ENCODE measurements at regions not wholly inside any gene's neighbourhood (a gene's known extent, or its start where the extent isn't known, plus 50 kb on each side); places are given as distances from the start of the nearest gene placed in this dataset.

- Histone ChIP-seq H3K27ac (ENCODE audit: insufficient read depth in 1 of 2, low read depth in 1 of 2, low read length in 2 of 2, poor library complexity in 1 of 2, severe bottlenecking in 2 of 2) (no peak overlapping the region), H3K4me3 (ENCODE audit: control insufficient read depth in 1 of 7, extremely low read depth in 1 of 7, insufficient read depth in 4 of 7, low read depth in 2 of 7, low read length in 6 of 7) (no peak overlapping the region), H3K36me3 (ENCODE audit: control insufficient read depth in 4 of 4, insufficient read depth in 4 of 4, low read length in 3 of 4) (no peaks in the 10 kb centered on the region), H3K9me3 (ENCODE audit: control extremely low read depth in 1 of 5, control insufficient read depth in 4 of 5, insufficient read depth in 2 of 5, low read depth in 1 of 5, low read length in 4 of 5) (peaks cover 0 to 9% (median 2%) of the 10 kb centered on the region in 5 experiments), H3K27me3 (replicated peaks in 2 of 5; ENCODE audit: control insufficient read depth in 4 of 5, insufficient read depth in 5 of 5, low read length in 4 of 5) (no peaks in the 10 kb centered on the region), H3K4me1 (ENCODE audit: control extremely low read depth in 1 of 4, control insufficient read depth in 4 of 4, insufficient read depth in 4 of 4, low read length in 3 of 4) (no peaks in the 10 kb centered on the region)
- POLR2A ChIA-PET = no interaction called here
- 56% methylated on average over 3 of the region's 3 CpGs for WGBS (ENCODE audit: insufficient coverage)
- CTCF ChIA-PET = interaction anchor here (1.5 kb wide), 1 partner anchor 10 kb away, joined by 3 read pairs; no protein-coding TSS in a partner anchor
- DNase-seq = no peak
Measured at GRCh38 chr2:13745330-13745729, 887.2 kb upstream of the LRATD1 start.

GRCh38 chr2:13751955-13752354 is 880.6 kb upstream of the LRATD1 start:
- Histone ChIP-seq H3K4me1 (ENCODE audit: control extremely low read depth in 1 of 4, control insufficient read depth in 4 of 4, insufficient read depth in 4 of 4, low read length in 3 of 4) (no peaks in the 10 kb centered on the region), H3K36me3 (ENCODE audit: control insufficient read depth in 4 of 4, insufficient read depth in 4 of 4, low read length in 3 of 4) (no peaks in the 10 kb centered on the region), H3K9me3 (ENCODE audit: control extremely low read depth in 1 of 5, control insufficient read depth in 4 of 5, insufficient read depth in 2 of 5, low read depth in 1 of 5, low read length in 4 of 5) (peaks cover 0 to 2% (median 0%) of the 10 kb centered on the region in 5 experiments), H3K27me3 (replicated peaks in 2 of 5; ENCODE audit: control insufficient read depth in 4 of 5, insufficient read depth in 5 of 5, low read length in 4 of 5) (no peaks in the 10 kb centered on the region), H3K27ac (ENCODE audit: insufficient read depth in 1 of 2, low read depth in 1 of 2, low read length in 2 of 2, poor library complexity in 1 of 2, severe bottlenecking in 2 of 2) (no peak overlapping the region), H3K4me3 (ENCODE audit: control insufficient read depth in 1 of 7, extremely low read depth in 1 of 7, insufficient read depth in 4 of 7, low read depth in 2 of 7, low read length in 6 of 7) (no peak overlapping the region)
- ChIA-PET CTCF (no interaction called here), POLR2A (no interaction called here)
- WGBS (ENCODE audit: insufficient coverage) = no CpG with 5 or more reads among the region's 1 CpG
- DNase-seq = no peak

GRCh38 chr2:13758412-13758811 is 874.1 kb upstream of the LRATD1 start:
- DNase-seq = no peak
- ChIA-PET POLR2A (no interaction called here), CTCF (no interaction called here)
- Histone ChIP-seq H3K36me3 (ENCODE audit: control insufficient read depth in 4 of 4, insufficient read depth in 4 of 4, low read length in 3 of 4) (no peaks in the 10 kb centered on the region), H3K9me3 (ENCODE audit: control extremely low read depth in 1 of 5, control insufficient read depth in 4 of 5, insufficient read depth in 2 of 5, low read depth in 1 of 5, low read length in 4 of 5) (no peaks in the 10 kb centered on the region), H3K27me3 (replicated peaks in 2 of 5; ENCODE audit: control insufficient read depth in 4 of 5, insufficient read depth in 5 of 5, low read length in 4 of 5) (no peaks in the 10 kb centered on the region), H3K4me1 (ENCODE audit: control extremely low read depth in 1 of 4, control insufficient read depth in 4 of 4, insufficient read depth in 4 of 4, low read length in 3 of 4) (no peaks in the 10 kb centered on the region), H3K27ac (ENCODE audit: insufficient read depth in 1 of 2, low read depth in 1 of 2, low read length in 2 of 2, poor library complexity in 1 of 2, severe bottlenecking in 2 of 2) (no peak overlapping the region), H3K4me3 (ENCODE audit: control insufficient read depth in 1 of 7, extremely low read depth in 1 of 7, insufficient read depth in 4 of 7, low read depth in 2 of 7, low read length in 6 of 7) (no peak overlapping the region)
- WGBS (ENCODE audit: insufficient coverage) = no CpG with 5 or more reads among the region's 1 CpG

GRCh38 chr2:13768274-13768673 is 864.2 kb upstream of the LRATD1 start:
- Histone ChIP-seq H3K4me3 (ENCODE audit: control insufficient read depth in 1 of 7, extremely low read depth in 1 of 7, insufficient read depth in 4 of 7, low read depth in 2 of 7, low read length in 6 of 7) (no peak overlapping the region), H3K27me3 (replicated peaks in 2 of 5; ENCODE audit: control insufficient read depth in 4 of 5, insufficient read depth in 5 of 5, low read length in 4 of 5) (no peaks in the 10 kb centered on the region), H3K27ac (ENCODE audit: insufficient read depth in 1 of 2, low read depth in 1 of 2, low read length in 2 of 2, poor library complexity in 1 of 2, severe bottlenecking in 2 of 2) (no peak overlapping the region), H3K9me3 (ENCODE audit: control extremely low read depth in 1 of 5, control insufficient read depth in 4 of 5, insufficient read depth in 2 of 5, low read depth in 1 of 5, low read length in 4 of 5) (no peaks in the 10 kb centered on the region), H3K36me3 (ENCODE audit: control insufficient read depth in 4 of 4, insufficient read depth in 4 of 4, low read length in 3 of 4) (no peaks in the 10 kb centered on the region), H3K4me1 (ENCODE audit: control extremely low read depth in 1 of 4, control insufficient read depth in 4 of 4, insufficient read depth in 4 of 4, low read length in 3 of 4) (no peaks in the 10 kb centered on the region)
- no CpG with 5 or more reads among the region's 2 CpGs for WGBS (ENCODE audit: insufficient coverage)
- POLR2A ChIA-PET = no interaction called here
- CTCF ChIA-PET = no interaction called here
- no peak for DNase-seq

GRCh38 chr2:13770279-13770678 is 862.2 kb upstream of the LRATD1 start:
- Histone ChIP-seq H3K27me3 (replicated peaks in 2 of 5; ENCODE audit: control insufficient read depth in 4 of 5, insufficient read depth in 5 of 5, low read length in 4 of 5) (no peaks in the 10 kb centered on the region), H3K9me3 (ENCODE audit: control extremely low read depth in 1 of 5, control insufficient read depth in 4 of 5, insufficient read depth in 2 of 5, low read depth in 1 of 5, low read length in 4 of 5) (peaks cover 0 to 2% (median 0%) of the 10 kb centered on the region in 5 experiments), H3K27ac (ENCODE audit: insufficient read depth in 1 of 2, low read depth in 1 of 2, low read length in 2 of 2, poor library complexity in 1 of 2, severe bottlenecking in 2 of 2) (no peak overlapping the region), H3K4me1 (ENCODE audit: control extremely low read depth in 1 of 4, control insufficient read depth in 4 of 4, insufficient read depth in 4 of 4, low read length in 3 of 4) (no peaks in the 10 kb centered on the region), H3K4me3 (ENCODE audit: control insufficient read depth in 1 of 7, extremely low read depth in 1 of 7, insufficient read depth in 4 of 7, low read depth in 2 of 7, low read length in 6 of 7) (no peak overlapping the region), H3K36me3 (ENCODE audit: control insufficient read depth in 4 of 4, insufficient read depth in 4 of 4, low read length in 3 of 4) (no peaks in the 10 kb centered on the region)
- ChIA-PET POLR2A (no interaction called here), CTCF (no interaction called here)
- 50% methylated on average over 1 of the region's 2 CpGs for WGBS (ENCODE audit: insufficient coverage)
- no peak for DNase-seq

- no peaks in the 10 kb centered on the region for H3K36me3 ChIP-seq (ENCODE audit: control insufficient read depth in 4 of 4, insufficient read depth in 4 of 4, low read length in 3 of 4)
- CTCF ChIA-PET = no interaction called here
- 100% methylated on average over 1 of the region's 1 CpG for WGBS (ENCODE audit: insufficient coverage)
Measured at GRCh38 chr2:13779996-13780395, 852.5 kb upstream of the LRATD1 start.

GRCh38 chr2:13791019-13791547 is 841.4 kb upstream of the LRATD1 start:
- Histone ChIP-seq H3K27ac (ENCODE audit: insufficient read depth in 1 of 2, low read depth in 1 of 2, low read length in 2 of 2, poor library complexity in 1 of 2, severe bottlenecking in 2 of 2) (no peak overlapping the region), H3K27me3 (replicated peaks in 2 of 5; ENCODE audit: control insufficient read depth in 4 of 5, insufficient read depth in 5 of 5, low read length in 4 of 5) (no peaks in the 10 kb centered on the region), H3K9me3 (ENCODE audit: control extremely low read depth in 1 of 5, control insufficient read depth in 4 of 5, insufficient read depth in 2 of 5, low read depth in 1 of 5, low read length in 4 of 5) (no peaks in the 10 kb centered on the region), H3K4me3 (ENCODE audit: control insufficient read depth in 1 of 7, extremely low read depth in 1 of 7, insufficient read depth in 4 of 7, low read depth in 2 of 7, low read length in 6 of 7) (no peak overlapping the region), H3K4me1 (ENCODE audit: control extremely low read depth in 1 of 4, control insufficient read depth in 4 of 4, insufficient read depth in 4 of 4, low read length in 3 of 4) (no peaks in the 10 kb centered on the region), H3K36me3 (ENCODE audit: control insufficient read depth in 4 of 4, insufficient read depth in 4 of 4, low read length in 3 of 4) (no peaks in the 10 kb centered on the region)
- DNase-seq = no peak
- WGBS (ENCODE audit: insufficient coverage) = 57% methylated on average over 3 of the region's 3 CpGs
- ChIA-PET POLR2A (no interaction called here), CTCF (no interaction called here)

More at GRCh38 chr2:13779996-13780395, 852.5 kb upstream of the LRATD1 start:
- no peaks in the 10 kb centered on the region for H3K27me3 ChIP-seq (replicated peaks in 2 of 5; ENCODE audit: control insufficient read depth in 4 of 5, insufficient read depth in 5 of 5, low read length in 4 of 5)
- POLR2A ChIA-PET = no interaction called here
- H3K4me3 ChIP-seq (ENCODE audit: control insufficient read depth in 1 of 7, extremely low read depth in 1 of 7, insufficient read depth in 4 of 7, low read depth in 2 of 7, low read length in 6 of 7) = no peak overlapping the region
- H3K27ac ChIP-seq (ENCODE audit: insufficient read depth in 1 of 2, low read depth in 1 of 2, low read length in 2 of 2, poor library complexity in 1 of 2, severe bottlenecking in 2 of 2) = no peak overlapping the region
- DNase-seq = no peak
- no peaks in the 10 kb centered on the region for H3K9me3 ChIP-seq (ENCODE audit: control extremely low read depth in 1 of 5, control insufficient read depth in 4 of 5, insufficient read depth in 2 of 5, low read depth in 1 of 5, low read length in 4 of 5)
- no peaks in the 10 kb centered on the region for H3K4me1 ChIP-seq (ENCODE audit: control extremely low read depth in 1 of 4, control insufficient read depth in 4 of 4, insufficient read depth in 4 of 4, low read length in 3 of 4)

Measured in common myeloid progenitor, CD34-positive (primary cell).